Body of pancreas (tissue), 4 donors: ENCODE measurements at regions not wholly inside any gene's neighbourhood (a gene's known extent, or its start where the extent isn't known, plus 50 kb on each side); places are given as distances from the start of the nearest gene placed in this dataset.
A peak's percentile ranks its signal among the peaks of the same experiment; 100 is the strongest.

Source experiments
- ATAC-seq: fragments of 150-250 bp; one replicate; pipeline ENCODE4 v1.9.1; 2016
- DNase-seq, 4 donors: peaks; one replicate each; pipeline ENCODE4 v3.0.0-alpha.2; 2019
- H3K27ac ChIP-seq, 4 donors: fragments of 200-600 bp; sonication (generic); 1 replicate in 3 of 4; 2 replicates in 1 of 4; pipeline versions ENCODE4 v1.5.1 to v1.6.1; 2016 to 2019; ENCODE audit warnings: mild to moderate bottlenecking in 1 of 4, mixed read lengths in 1 of 4, moderate library complexity in 1 of 4
- H3K27me3 ChIP-seq, 2 donors: fragments of 200-600 bp; sonication (generic); one replicate each; pipeline ENCODE4 v1.6.0; 2016; ENCODE audit warnings: mild to moderate bottlenecking in 1 of 2
- H3K36me3 ChIP-seq, 2 donors: fragments of 200-600 bp; sonication (generic); replicated peaks in 1 of 2; 2 replicates each; pipeline ENCODE4 v1.5.1; 2016; ENCODE audit warnings: low read depth in 2 of 2; ENCODE audit not compliant: insufficient read depth in 1 of 2
- H3K4me1 ChIP-seq: fragments of 200-600 bp; sonication (generic); one replicate; pipeline ENCODE4 v1.6.0; 2016
- H3K4me3 ChIP-seq, 2 donors: fragments of 200-600 bp; sonication (generic); 1 replicate in 1 of 2; 2 replicates in 1 of 2; pipeline ENCODE4 v1.5.1; 2016 to 2019
- H3K9me3 ChIP-seq, 3 donors: fragments of 200-600 bp; sonication (generic); 1 replicate in 2 of 3; 2 replicates in 1 of 3; pipeline ENCODE4 v1.5.1; 2016
- CTCF ChIP-seq, 7 experiments: fragments of 450-650 bp in 4 of 7; fragments of 200-600 bp in 3 of 7; sonication (generic) in 3 of 7; IDR thresholded peaks; one replicate each; pipeline ENCODE4 v1.5.1; 2016 to 2019; ENCODE audit warnings: antibody characterized with exemption in 7 of 7
- POLR2A ChIP-seq, 3 donors: fragments of 450-650 bp; IDR thresholded peaks; one replicate each; pipeline ENCODE4 v1.6.1; 2016; ENCODE audit warnings: antibody characterized with exemption in 3 of 3, mild to moderate bottlenecking in 2 of 3
- WGBS, 2 donors: methylation state at CpG; one replicate each; pipeline ENCODE4 v1.1.5; 2017; 5-methylcytosine and 5-hydroxymethylcytosine counted together
- intact Hi-C: fragments of 100-400 bp; cut with DNase I; formaldehyde crosslinking; loops from one replicate; pipeline ENCODE4 v1.15.1; 2023

GRCh38 chr21:16741141-16741665 is 771.6 kb upstream of the CXADR start:
- WGBS, 2 donors = 43 to 60% methylated on average over 7 of the region's 7 CpGs
- Histone ChIP-seq H3K4me1 (no peaks in the 10 kb centered on the region), H3K9me3 (no peaks in the 10 kb centered on the region), H3K36me3 (no peaks in the 10 kb centered on the region), H3K27me3 (no peaks in the 10 kb centered on the region), H3K27ac (no peak overlapping the region), H3K4me3 (no peak overlapping the region)
- DNase-seq (peak in 1 of 4 donors; percentile 3), ATAC-seq (no peak)
- intact Hi-C loops = no loop called here
- no peak for TF ChIP-seq POLR2A (IDR thresholded peaks at IDR 0.05)
- TF ChIP-seq CTCF (IDR thresholded peaks at IDR 0.05) = no peak

GRCh38 chr21:16742131-16742641 is 770.7 kb upstream of the CXADR start:
- ATAC-seq = peak; percentile 21
- TF ChIP-seq POLR2A (IDR thresholded peaks at IDR 0.05) (no peak), CTCF (IDR thresholded peaks at IDR 0.05) (no peak)
- DNase-seq = peak in 2 of 4 donors; percentile 14 to 36
- no peaks in the 10 kb centered on the region for H3K9me3 ChIP-seq
- H3K27me3 ChIP-seq = no peaks in the 10 kb centered on the region
- 30 to 57% methylated on average over 3 of the region's 3 CpGs for WGBS, 2 donors
- intact Hi-C loops = no loop called here
- no peak overlapping the region for H3K4me3 ChIP-seq
- H3K4me1 ChIP-seq = no peaks in the 10 kb centered on the region
- H3K36me3 ChIP-seq = no peaks in the 10 kb centered on the region
- H3K27ac ChIP-seq = no peak overlapping the region

GRCh38 chr21:16742741-16743140 is 770.1 kb upstream of the CXADR start:
- no peak for TF ChIP-seq POLR2A (IDR thresholded peaks at IDR 0.05)
- no peak for TF ChIP-seq CTCF (IDR thresholded peaks at IDR 0.05)
- Histone ChIP-seq H3K9me3 (no peaks in the 10 kb centered on the region), H3K27me3 (no peaks in the 10 kb centered on the region), H3K27ac (no peak overlapping the region), H3K36me3 (no peaks in the 10 kb centered on the region), H3K4me1 (no peaks in the 10 kb centered on the region), H3K4me3 (no peak overlapping the region)
- intact Hi-C loops = no loop called here
- WGBS, 2 donors = 41 to 44% methylated on average over 5 of the region's 5 CpGs
- ATAC-seq (no peak), DNase-seq (no peak)

- WGBS, 2 donors = 50 to 81% methylated on average over 1 of the region's 1 CpG
- no peak for TF ChIP-seq CTCF (IDR thresholded peaks at IDR 0.05)
- TF ChIP-seq POLR2A (IDR thresholded peaks at IDR 0.05) = no peak
- no peaks in the 10 kb centered on the region for H3K9me3 ChIP-seq
- H3K36me3 ChIP-seq = no peaks in the 10 kb centered on the region
- no peak for ATAC-seq
- no peak overlapping the region for H3K27ac ChIP-seq
- H3K4me3 ChIP-seq = no peak overlapping the region
- intact Hi-C loops = no loop called here
- no peak for DNase-seq
- H3K27me3 ChIP-seq = no peaks in the 10 kb centered on the region
- no peaks in the 10 kb centered on the region for H3K4me1 ChIP-seq
Observed at GRCh38 chr21:16743317-16743716, 769.5 kb upstream of the CXADR start.

GRCh38 chr21:16750926-16751325 is 761.9 kb upstream of the CXADR start:
- Histone ChIP-seq H3K4me1 (no peaks in the 10 kb centered on the region), H3K9me3 (no peaks in the 10 kb centered on the region), H3K27me3 (no peaks in the 10 kb centered on the region), H3K4me3 (no peak overlapping the region), H3K36me3 (no peaks in the 10 kb centered on the region), H3K27ac (no peak overlapping the region)
- WGBS, 2 donors = 40 to 55% methylated on average over 3 of the region's 3 CpGs
- DNase-seq (no peak), ATAC-seq (no peak)
- intact Hi-C loops = no loop called here
- no peak for TF ChIP-seq POLR2A (IDR thresholded peaks at IDR 0.05)
- TF ChIP-seq CTCF (IDR thresholded peaks at IDR 0.05) = no peak
